ENCODE measurements at regions not wholly inside any gene's neighbourhood (a gene's known extent, or its start where the extent isn't known, plus 50 kb on each side); places are given as distances from the start of the nearest gene placed in this dataset.
"Not testable (repeated sequence)": the region's sequence is repeated elsewhere in the genome, so short reads cannot be mapped to it uniquely, and the experiment has no call there.

DNA sequence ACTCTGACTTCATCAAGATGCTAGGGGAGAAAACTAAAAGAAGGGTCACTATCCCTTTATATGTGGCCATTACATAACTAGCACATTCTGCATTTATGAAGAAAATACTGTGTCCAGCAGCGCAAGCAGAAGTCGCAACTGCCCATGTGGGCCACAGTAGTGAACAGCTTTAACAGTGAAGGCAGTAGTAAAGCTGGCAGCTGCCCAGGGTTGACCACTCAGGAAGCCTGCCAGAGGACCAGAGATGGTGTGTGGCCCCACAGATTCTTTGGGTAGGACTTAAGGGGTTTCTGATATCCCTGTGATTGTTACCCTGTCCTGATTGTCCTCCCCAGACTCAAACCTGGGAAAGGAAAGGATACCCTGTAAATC, 88.3 kb upstream of the NT5E start:
- DNase-seq = no peak
- in situ Hi-C loops (cut with HindIII; ENCODE audit: low pct_ligation_motif_present, low pct_unique_long_range_greater_than_20kb, low sequenced_read_pairs) = no loop called here

DNA sequence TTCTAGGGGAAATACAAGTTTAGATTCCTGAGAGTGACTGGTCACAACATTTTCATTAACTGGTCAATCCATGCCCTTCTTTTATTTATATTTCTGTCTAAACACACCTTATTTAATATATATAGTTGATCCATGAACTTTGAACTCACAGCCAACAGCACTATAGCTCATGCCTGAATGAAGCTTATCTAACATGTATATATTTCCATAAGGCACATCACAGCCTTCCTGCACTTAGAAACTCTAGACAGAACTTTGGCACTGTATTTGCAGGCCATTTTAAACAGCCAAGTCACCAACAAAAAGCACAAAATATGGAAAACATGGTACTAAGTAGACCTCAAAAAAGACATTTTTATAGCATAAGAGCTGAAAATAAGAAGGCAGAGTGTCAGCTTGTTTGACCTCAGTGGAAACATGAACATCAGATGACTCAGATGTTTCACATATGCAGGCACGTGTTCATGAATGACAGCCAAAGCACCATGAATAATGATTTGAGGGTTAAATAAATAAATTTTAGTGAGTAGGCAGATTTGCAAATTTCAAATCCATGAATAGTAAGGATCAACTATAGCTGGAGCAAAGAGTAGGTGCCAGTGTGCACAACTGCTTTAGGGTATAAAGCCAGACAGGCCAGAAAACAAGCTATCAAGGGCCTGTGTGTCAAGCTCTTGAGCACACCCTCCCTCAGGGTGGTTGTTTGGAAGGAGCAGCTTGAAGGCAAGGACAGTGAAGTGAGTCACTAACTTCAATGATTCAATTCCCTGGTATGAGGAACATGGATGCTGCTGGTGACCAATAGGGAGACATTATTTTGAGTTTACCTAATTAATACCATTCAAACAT, 88.9 kb upstream of the NT5E start:
- in situ Hi-C loops (cut with HindIII; ENCODE audit: low pct_ligation_motif_present, low pct_unique_long_range_greater_than_20kb, low sequenced_read_pairs) = no loop called here
- DNase-seq = peak; percentile 89

DNA sequence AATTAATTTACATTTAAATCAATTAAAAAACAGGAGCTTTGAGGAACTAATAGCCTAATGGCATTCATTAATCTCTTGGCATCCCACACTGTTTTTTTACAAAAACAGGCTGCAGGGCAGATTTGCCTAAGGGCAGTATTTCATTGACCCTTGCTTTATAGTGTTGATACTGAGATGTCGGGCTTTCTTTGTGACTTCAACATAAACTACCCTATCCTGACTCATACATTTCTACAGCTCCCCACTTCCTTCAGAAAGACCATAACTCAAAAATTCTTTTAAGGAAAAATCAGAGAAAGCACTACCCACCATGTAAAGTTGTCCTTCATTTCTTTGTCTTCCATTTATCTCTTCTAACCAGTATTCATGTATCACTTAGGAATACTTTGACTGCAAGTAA, 92.2 kb upstream of the NT5E start:
- in situ Hi-C loops (cut with HindIII; ENCODE audit: low pct_ligation_motif_present, low pct_unique_long_range_greater_than_20kb, low sequenced_read_pairs) = no loop called here
- DNase-seq = no peak

DNA sequence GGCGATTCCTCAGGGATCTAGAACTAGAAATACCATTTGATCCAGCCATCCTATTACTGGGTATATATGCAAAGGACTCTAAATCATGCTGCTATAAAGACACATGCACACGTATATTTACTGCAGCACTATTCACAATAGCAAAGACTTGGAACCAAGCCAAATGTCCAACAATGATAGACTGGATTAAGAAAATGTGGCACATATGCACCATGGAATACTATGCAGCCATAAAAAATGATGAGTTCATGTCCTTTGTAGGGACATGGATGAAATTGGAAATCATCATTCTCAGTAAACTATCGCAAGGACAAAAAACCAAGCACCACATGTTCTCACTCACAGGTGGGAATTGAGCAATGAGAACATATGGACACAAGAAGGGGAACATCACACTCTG, 93.1 kb upstream of the NT5E start:
- in situ Hi-C loops (cut with HindIII; ENCODE audit: low pct_ligation_motif_present, low pct_unique_long_range_greater_than_20kb, low sequenced_read_pairs); DNase-seq: not testable (repeated sequence)

DNA sequence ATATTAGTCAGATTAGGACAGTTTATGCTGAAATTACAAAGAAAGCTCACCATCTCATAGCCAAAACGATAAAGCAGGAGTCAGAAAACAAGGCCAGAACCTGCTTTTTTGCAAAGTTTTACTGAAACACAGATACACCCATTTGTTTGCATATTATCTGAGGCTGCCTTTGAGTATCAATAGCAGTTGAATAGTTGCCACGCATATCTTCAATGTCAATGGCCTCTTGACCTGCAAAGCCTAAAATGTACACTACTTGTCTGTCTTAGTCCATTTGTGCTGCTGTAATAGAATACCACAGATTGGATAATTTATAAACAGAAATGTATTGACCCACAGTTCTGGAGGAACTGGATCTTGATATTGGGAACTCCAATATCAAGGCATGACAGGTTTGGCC, 94.1 kb upstream of the NT5E start:
- in situ Hi-C loops (cut with HindIII; ENCODE audit: low pct_ligation_motif_present, low pct_unique_long_range_greater_than_20kb, low sequenced_read_pairs) = no loop called here
- no peak for DNase-seq

DNA sequence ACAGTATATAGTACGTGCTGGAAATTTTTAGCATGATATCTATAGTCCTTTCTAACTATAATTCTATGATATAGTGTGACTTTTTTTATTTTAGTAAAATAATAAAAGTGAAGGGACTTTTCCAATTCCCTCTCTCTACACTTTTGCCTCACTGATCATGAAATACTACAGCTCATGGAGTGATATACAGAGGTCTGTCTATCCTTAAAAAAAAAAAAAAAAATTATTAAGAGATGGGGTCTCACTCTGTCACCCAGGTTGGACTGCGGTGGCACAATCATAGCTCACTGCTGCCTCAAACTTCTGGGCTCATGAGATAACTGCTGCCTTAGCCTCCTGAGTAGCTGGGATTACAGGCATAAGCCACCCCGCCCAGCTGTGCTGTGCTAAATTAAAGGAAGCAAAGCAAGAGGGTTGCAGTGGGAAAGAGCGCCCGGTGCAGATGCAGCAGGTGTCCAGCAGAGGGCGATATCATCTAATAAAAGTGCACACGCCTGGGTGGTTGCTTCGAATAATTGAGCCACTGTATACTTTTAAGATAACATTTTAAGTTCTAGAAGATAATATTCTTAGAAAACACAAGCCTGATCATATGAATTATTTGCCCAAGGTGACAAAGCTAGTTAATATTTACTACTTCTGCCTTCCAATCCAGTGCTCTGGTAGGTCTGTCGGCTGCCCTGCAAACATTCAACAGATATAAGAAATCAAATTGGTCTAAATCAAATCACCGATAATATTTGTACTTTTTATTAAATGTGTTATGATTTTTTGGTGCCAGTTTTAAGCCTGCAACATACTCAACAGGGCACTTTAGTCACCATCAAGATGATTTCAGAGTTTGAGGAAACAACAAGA, 94.9 kb upstream of the NT5E start:
- DNase-seq = peak; percentile 54
- in situ Hi-C loops (cut with HindIII; ENCODE audit: low pct_ligation_motif_present, low pct_unique_long_range_greater_than_20kb, low sequenced_read_pairs) = no loop called here

DNA sequence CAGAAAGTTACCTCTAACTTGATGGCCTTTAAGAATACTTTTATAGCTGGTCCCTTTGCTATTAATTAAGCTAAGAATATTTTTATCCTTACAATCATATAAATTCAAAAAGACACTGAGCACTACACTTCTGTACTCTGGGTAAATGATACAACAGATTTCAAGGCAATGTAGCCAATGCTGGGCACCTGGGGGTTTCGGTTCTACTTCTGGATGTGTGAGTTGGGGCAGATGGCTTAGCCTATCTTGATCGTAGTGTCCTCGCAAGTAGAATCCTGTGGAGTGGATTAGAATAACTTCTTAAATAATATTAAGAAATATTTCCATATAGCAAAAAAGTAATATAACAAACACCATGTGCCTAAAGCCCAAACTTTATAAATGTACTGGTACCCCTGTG, 96.9 kb upstream of the NT5E start:
- DNase-seq = no peak
- in situ Hi-C loops (cut with HindIII; ENCODE audit: low pct_ligation_motif_present, low pct_unique_long_range_greater_than_20kb, low sequenced_read_pairs) = no loop called here

DNA sequence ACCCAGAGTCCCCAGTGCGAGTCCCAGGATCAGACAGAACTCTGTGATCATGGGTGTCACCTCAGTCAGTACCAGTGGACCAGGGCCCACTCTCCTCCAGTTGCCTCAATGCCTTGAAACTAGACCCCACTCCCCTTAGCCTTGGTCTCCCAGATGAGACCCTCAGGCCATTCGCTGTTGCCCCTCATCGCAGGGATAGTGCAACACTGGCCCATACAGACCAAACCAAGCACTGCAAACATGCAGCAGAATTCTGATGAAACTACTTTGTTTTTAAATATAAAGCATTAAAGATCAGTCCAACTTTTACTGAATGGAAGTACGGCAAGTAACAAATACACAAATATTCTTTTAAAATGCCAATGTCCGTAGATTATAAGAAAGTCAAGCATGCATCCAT, 101.2 kb upstream of the NT5E start:
- in situ Hi-C loops (cut with HindIII; ENCODE audit: low pct_ligation_motif_present, low pct_unique_long_range_greater_than_20kb, low sequenced_read_pairs) = no loop called here
- DNase-seq = no peak

DNA sequence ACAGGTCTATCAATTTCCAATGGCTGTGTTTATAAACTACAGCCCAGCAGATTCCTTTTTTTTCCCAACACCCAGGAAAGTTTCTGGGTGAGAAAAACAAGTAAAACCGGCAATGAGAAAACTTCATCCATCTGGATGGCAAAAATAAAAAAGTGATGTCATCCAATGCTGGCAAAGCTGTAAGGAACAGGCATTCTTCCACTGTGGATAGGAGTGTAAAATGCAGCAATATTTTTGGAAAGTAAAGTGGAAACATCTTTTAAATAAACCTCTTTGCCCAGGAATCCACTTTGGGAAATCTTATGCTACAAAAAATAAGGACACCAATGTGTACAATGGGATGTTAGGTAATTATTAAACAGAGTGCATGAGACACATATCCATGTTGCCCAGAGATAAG, 102.1 kb upstream of the NT5E start:
- in situ Hi-C loops (cut with HindIII; ENCODE audit: low pct_ligation_motif_present, low pct_unique_long_range_greater_than_20kb, low sequenced_read_pairs) = no loop called here
- no peak for DNase-seq

DNA sequence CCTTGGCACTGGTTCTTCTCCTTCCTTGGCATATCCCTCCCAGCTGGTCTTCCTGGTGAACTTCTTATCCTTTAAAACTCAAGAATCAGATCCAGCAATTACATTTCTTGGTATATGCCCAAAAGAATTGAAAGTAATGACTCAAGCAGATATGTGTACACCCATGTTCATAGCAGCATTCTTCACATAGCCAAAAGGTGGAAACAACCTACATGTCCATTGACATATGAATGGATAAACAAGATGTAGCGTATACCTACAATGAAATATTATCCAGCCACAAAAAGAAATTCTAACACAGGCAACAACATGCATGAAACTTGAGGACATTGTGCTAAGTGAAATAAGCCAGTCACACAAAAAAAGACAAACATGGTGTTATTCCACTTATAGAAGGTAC, 103.7 kb upstream of the NT5E start:
- in situ Hi-C loops (cut with HindIII; ENCODE audit: low pct_ligation_motif_present, low pct_unique_long_range_greater_than_20kb, low sequenced_read_pairs) = no loop called here
- DNase-seq = no peak

DNA sequence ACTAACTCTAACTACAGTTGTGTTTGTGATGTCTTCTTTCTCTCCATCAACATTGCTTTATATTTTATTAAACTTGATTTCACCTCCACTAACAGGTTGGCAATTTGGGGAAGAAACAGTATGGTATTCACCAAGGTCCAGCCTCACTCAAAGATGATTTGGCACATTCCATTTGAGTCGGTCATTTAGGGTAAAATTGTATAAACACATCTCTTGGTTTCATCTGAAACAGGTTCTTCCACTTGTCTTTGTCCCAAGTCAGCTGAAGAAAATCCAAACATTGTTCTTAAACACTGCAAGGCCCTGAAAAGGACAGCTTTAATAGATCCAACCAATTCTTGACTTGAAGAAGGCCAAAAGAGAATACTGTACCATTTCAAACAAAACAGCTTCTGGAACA, 104.9 kb upstream of the NT5E start:
- no peak for DNase-seq
- in situ Hi-C loops (cut with HindIII; ENCODE audit: low pct_ligation_motif_present, low pct_unique_long_range_greater_than_20kb, low sequenced_read_pairs) = no loop called here

DNA sequence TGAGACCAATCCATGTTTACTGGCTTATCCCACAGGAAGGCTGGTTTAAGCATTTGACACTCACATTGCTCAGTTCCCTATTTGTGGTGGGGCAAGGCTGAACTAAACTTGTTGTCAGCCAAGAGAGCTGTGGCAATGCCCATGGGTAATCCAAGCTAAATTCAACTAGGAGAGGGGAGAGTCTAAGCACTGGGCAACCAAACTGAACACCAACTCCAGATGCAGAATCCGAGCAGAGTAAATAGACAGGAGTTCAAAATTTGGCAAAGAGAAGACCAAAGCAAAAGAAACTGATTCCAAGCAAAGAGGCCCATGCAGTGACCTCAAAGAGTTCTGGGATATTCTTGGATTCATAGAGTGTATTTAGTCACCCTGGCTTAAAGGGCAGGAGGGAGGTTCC, 106.5 kb upstream of the NT5E start:
- in situ Hi-C loops (cut with HindIII; ENCODE audit: low pct_ligation_motif_present, low pct_unique_long_range_greater_than_20kb, low sequenced_read_pairs) = no loop called here
- no peak for DNase-seq

DNA sequence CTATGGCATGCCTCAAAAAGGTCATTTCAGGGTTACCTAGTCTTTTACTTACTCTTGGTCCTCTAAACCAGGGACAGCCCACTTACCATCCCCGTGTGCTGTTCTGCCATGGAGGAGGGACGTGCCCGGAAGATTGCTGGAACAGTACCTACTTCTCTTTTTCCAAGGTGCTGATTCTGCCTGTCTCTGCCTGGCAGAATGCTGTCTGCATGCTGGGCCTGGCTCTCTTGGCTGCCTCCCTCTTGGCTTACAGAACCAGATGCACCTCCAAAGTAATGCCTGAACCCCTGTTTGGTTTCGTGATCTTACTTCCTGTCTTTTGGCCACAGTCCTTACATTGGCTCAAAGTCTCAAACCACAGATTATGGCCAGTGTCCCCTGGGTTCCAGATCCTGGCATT, 120.7 kb upstream of the NT5E start:
- no peak for DNase-seq
- in situ Hi-C loops (cut with HindIII; ENCODE audit: low pct_ligation_motif_present, low pct_unique_long_range_greater_than_20kb, low sequenced_read_pairs) = no loop called here

DNA sequence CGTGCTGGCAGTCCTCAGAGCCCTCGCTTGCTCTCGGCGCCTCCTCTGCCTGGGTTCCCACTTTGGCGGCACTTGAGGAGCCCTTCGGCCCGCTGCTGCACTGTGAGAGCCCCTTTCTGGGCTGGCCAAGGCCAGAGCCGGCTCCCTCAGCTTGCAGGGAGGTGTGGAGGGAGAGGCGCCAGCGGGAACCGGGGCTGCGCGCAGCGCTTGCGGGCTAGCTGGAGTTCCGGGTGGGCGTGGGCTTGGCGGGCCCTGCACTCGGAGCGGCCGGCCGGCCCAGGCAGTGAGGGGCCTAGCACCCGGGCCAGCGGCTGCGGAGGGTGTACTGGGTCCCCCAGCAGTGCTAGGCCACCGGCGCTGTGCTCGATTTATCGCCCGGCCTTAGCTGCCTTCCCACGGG, 124.1 kb upstream of the NT5E start:
- DNase-seq; in situ Hi-C loops (cut with HindIII; ENCODE audit: low pct_ligation_motif_present, low pct_unique_long_range_greater_than_20kb, low sequenced_read_pairs): not testable (repeated sequence)

DNA sequence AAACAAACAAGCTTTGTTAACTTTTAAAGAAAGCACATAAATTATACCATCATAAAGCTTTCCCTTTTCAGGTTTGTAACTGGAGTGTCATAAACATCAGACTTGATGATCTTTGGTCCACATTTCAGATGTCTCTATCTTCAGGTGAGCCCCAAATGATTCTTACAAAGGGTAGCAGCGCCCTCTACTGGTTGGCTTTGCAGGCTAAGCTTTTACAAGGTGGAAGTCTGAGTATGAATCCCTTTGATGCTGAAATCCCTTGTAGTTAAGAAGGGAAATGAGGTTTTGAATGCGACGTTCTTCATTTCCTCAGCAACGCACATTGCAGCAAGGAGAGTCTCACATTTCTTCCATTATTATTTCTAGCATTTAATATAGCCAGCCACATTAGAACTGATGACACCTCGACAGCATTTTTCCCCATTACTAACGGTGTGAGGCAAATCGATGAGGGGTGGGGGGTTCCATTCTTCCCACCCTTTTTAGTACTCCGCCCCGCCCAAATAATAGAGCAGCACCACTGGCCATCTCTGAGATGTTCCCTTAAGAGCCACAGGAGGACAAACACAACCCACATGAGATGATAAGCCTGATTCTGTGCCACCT, 126.3 kb upstream of the NT5E start:
- peak; percentile 77 for DNase-seq
- in situ Hi-C loops (cut with HindIII; ENCODE audit: low pct_ligation_motif_present, low pct_unique_long_range_greater_than_20kb, low sequenced_read_pairs) = no loop called here

DNA sequence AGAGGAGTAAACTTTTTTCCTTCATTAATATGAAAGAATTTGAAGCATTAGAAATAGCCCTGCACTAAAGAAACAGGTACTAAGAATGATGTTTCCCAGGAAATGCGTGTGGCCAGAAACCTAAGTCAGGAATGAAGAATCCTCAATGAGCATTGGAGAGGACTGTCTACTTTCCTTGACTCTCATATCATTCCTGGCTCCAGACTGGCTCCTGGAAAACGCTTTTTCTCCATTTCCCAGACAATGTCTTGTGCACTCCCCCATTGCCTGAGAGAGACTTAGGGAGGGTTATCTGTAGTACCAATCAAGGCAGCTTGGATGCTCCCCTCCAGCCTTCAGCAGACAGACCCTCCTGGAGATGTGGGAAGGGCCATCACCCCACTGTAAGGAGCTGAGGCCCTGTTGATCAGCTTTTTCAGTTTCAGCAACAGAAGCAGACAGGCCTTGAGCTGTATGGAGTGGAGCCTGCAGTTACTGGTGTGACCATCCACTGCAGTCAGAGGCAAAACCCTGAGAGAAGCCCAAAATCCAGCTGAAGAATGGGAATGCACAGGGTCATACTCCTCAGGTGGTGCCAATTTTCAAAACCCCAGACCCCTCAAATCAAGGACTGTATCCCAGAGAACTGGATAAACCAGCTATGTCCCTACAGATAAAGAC, 127.3 kb upstream of the NT5E start:
- in situ Hi-C loops (cut with HindIII; ENCODE audit: low pct_ligation_motif_present, low pct_unique_long_range_greater_than_20kb, low sequenced_read_pairs) = no loop called here
- no peak for DNase-seq

DNA sequence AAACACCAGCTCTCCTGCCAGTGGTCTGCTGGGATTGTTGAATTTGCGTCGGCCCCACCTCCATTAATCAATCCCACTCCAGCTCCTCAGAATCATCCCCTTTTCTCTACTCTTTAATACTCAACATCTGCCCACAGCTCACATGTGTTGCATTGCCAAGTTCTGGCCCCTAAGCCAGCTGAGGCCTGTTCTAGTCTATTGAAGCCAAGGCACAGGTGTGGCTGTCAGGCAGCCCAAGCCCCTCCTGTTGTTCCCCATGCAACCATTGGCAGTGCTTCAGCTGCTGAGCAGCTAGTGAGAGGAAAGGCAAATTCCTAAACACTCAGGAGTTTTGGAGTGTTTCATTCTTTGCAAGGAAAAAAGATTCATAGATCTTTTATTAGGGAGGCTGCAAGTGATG, 128.0 kb upstream of the NT5E start:
- no peak for DNase-seq
- in situ Hi-C loops (cut with HindIII; ENCODE audit: low pct_ligation_motif_present, low pct_unique_long_range_greater_than_20kb, low sequenced_read_pairs) = no loop called here

DNA sequence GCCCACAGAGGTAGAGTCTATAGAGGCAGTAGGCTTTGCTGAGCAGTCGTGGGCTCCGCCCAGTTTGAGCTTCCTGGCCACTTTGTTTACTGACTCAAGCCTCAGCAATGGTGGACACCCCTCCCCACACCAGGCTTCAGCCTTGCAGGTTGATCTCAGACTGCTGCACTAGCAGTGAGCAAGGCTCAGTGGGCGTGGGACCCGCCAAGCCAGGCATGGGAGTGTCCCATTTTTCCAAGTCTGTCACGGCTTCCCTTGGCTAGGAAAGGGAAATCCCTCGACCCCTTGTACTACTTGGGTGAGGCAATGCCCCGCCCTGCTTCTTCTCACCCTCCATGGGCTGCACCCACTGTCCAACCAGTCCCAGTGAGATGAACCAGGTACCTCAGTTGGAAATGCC, 135.3 kb upstream of the NT5E start:
- in situ Hi-C loops (cut with HindIII; ENCODE audit: low pct_ligation_motif_present, low pct_unique_long_range_greater_than_20kb, low sequenced_read_pairs) = no loop called here
- DNase-seq = no peak

DNA sequence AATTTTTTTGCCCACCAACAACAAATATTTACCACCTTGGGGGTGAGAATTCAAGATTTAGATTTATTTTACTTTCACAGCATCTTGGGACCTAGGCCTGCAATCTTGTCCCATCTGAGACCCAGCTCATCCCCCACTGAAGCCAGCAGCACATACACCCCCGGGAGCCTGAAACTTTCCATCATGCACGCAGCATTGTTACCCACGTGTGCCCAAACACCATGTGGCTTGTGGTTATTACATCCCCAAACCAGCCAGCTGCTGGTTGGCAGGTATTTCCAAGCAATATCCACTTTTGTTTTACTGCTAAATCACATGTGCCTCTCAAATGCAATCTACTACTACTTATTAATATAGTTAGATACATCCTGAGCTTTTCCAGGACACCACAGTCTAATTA, 149.3 kb upstream of the NT5E start:
- DNase-seq = no peak
- in situ Hi-C loops (cut with HindIII; ENCODE audit: low pct_ligation_motif_present, low pct_unique_long_range_greater_than_20kb, low sequenced_read_pairs) = no loop called here
